ENCODE measurements at regions not wholly inside any gene's neighbourhood (a gene's known extent, or its start where the extent isn't known, plus 50 kb on each side); places are given as distances from the start of the nearest gene placed in this dataset.

DNA sequence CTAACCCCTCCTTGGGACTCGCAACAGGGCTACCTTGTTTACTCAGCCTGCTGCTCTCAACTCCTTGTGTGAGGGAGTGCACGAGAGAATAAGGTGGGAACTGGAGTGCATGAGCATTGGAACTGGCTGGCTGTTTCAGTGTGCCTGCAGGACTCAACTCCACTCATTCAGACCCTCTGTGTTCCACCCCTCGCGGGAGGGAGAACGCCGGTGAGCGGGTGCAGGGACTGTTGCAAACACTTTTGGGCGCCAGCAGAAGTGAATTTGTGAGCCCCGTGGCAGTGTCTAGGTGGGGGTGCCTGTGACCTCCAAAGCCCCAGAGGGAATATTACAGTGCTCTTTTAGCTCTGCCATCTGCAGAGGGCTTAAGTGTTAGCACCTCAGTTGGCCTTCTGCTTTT, 1978.3 kb upstream of the PIK3C3 start:
- no peak for TF ChIP-seq EZH2 (IDR thresholded peaks at IDR 0.05; ENCODE audit: borderline replicate concordance, low read length)
- no peak for TF ChIP-seq CTCF (IDR thresholded peaks at IDR 0.05; ENCODE audit: low read length)
